ENCODE measurements at regions not wholly inside any gene's neighbourhood (a gene's known extent, or its start where the extent isn't known, plus 50 kb on each side); places are given as distances from the start of the nearest gene placed in this dataset.

- DNase-seq (ENCODE audit: low spot score): no peak
Measured at GRCh38 chr3:194836661-194837060, 151.0 kb downstream of the FAM43A start.

- DNase-seq (ENCODE audit: low spot score): no peak
Measured at GRCh38 chr3:194837457-194838127, 151.9 kb downstream of the FAM43A start.

GRCh38 chr3:194838236-194838635 is 152.6 kb downstream of the FAM43A start:
- DNase-seq (ENCODE audit: low spot score): no peak

GRCh38 chr3:194840661-194841514 is 155.2 kb downstream of the FAM43A start:
- no peak for DNase-seq (ENCODE audit: low spot score)

GRCh38 chr3:194841515-194841841 is 155.8 kb downstream of the FAM43A start:
- no peak for DNase-seq (ENCODE audit: low spot score)

- no peak for DNase-seq (ENCODE audit: low spot score)
Measured at GRCh38 chr3:194843556-194843955, 157.9 kb downstream of the FAM43A start.

- DNase-seq (ENCODE audit: low spot score): no peak
Measured at GRCh38 chr3:194844046-194844445, 158.4 kb downstream of the FAM43A start.

- DNase-seq (ENCODE audit: low spot score): no peak
Measured at GRCh38 chr3:194849166-194849875, 163.6 kb downstream of the FAM43A start.

- no peak for DNase-seq (ENCODE audit: low spot score)
Measured at GRCh38 chr3:194851254-194851653, 165.6 kb downstream of the FAM43A start.

GRCh38 chr3:194851941-194852340 is 166.3 kb downstream of the FAM43A start:
- no peak for DNase-seq (ENCODE audit: low spot score)

- DNase-seq (ENCODE audit: low spot score): no peak
Measured at GRCh38 chr3:194852345-194852744, 166.7 kb downstream of the FAM43A start.

- DNase-seq (ENCODE audit: low spot score): no peak
Measured at GRCh38 chr3:194852831-194853508, 167.3 kb downstream of the FAM43A start.

- DNase-seq (ENCODE audit: low spot score): no peak
Measured at GRCh38 chr3:194854206-194854605, 168.5 kb downstream of the FAM43A start.

GRCh38 chr3:194854659-194855390 is 169.1 kb downstream of the FAM43A start:
- DNase-seq (ENCODE audit: low spot score): no peak

- no peak for DNase-seq (ENCODE audit: low spot score)
Measured at GRCh38 chr3:194856296-194856695, 170.6 kb downstream of the FAM43A start.

GRCh38 chr3:194857469-194858113 is 171.9 kb downstream of the FAM43A start:
- DNase-seq (ENCODE audit: low spot score): no peak

GRCh38 chr3:194858382-194858781 is 172.7 kb downstream of the FAM43A start:
- DNase-seq (ENCODE audit: low spot score): no peak

- no peak for DNase-seq (ENCODE audit: low spot score)
Measured at GRCh38 chr3:194860725-194861124, 175.0 kb downstream of the FAM43A start.

- DNase-seq (ENCODE audit: low spot score): no peak
Measured at GRCh38 chr3:194861375-194861774, 175.7 kb downstream of the FAM43A start.

- no peak for DNase-seq (ENCODE audit: low spot score)
Measured at GRCh38 chr3:194865061-194865460, 179.4 kb downstream of the FAM43A start.

- no peak for DNase-seq (ENCODE audit: low spot score)
Measured at GRCh38 chr3:194865615-194866014, 179.9 kb downstream of the FAM43A start.
